ENCODE measurements at regions not wholly inside any gene's neighbourhood (a gene's known extent, or its start where the extent isn't known, plus 50 kb on each side); places are given as distances from the start of the nearest gene placed in this dataset.
"Not testable (repeated sequence)": the region's sequence is repeated elsewhere in the genome, so short reads cannot be mapped to it uniquely, and the experiment has no call there.

DNA sequence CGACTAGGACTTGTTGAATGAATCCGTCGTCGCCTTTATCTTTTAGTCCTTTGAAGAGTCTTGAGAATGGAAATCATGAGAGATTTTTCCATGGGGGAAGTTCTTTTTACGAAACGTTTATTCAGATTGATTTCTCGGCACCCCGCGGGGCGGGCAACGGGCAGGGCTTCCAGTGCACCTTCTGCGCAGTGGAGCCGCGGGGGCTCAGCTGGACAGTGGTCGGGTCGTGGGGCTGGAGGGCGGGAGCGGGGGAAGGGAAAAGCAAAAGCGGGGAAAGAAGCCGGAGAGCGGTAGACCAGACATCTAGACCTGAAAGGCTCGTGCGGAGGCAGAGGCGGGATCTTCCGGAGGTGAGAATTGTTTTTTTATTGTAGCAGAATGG, 103.0 kb downstream of the NBPF11 start:
- peak; percentile 22; the same call in 1 of the 3 replicates for ATAC-seq

DNA sequence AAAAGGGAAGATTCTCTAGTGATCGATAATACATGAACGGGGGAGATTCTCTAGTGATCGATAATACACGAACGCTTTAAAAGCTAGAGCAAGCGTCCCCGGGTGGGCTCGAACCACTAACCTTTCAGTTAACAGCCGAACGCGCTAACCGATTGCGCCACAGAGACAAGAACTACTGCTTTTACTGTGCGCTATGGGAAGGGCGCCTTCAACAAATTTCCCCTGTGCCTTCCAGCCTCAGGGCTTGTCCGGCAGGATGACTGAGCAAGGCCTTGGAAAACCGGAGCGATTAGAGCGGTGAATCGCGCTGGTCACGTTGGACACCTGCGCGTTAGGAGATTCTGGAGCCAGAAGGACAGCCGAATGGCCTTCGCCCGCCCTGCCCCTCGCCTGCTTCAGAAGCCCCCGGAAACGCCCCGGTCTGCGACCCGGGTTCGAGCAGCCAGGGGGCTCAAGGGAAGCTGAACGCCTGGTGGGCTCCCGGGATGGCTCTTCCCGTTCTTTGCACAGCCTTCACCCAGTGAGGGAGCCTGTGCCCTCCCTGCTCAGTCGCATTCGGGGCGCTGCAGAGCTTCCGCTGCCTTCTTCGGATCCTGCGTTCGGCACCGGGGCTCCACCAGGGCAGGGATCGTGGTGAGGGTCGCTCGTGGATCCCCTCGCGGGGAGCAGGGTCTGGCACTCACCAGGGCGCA, 103.5 kb downstream of the NBPF11 start:
- peak; percentile 70 for ATAC-seq

DNA sequence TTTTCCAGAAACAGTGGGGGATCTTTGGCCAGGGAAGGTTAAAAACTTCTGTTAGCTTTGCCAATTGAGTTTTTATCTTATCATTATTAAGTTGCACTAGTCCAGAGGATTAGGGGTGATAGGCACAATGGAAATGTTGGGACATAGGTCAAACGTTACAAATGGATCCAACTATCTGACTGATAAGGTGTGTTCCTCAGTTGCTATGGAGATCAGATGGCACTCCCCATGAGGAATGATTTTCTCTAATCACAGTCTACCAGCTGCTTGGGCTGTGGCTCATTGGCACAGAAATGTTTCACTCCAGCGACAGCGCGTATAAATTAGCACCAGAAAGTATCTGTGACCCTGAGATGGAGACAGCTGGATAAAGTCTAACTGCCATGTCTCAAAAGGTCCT, 106.2 kb downstream of the NBPF11 start:
- ATAC-seq, result not testable (repeated sequence)

DNA sequence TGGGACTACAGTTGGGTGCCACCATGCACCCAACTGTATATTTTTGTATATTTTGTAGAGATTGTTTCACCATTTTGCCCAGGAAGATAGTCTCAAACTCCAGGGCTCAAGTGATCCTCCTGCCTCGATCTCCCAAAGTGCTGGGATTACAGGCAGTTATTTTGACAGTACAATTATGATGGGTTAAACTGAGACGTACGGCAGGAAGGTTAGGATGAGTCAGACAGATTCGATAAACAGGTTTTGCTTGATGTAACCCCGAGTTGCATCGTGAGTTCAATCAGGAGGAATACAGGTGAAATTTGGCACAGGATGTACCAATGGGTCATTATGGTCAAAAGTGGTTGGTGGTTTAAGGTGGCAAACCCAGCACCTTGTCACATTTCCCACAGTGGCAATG, 107.6 kb downstream of the NBPF11 start:
- ATAC-seq, result not testable (repeated sequence)

Data from SK-N-SH treated with all-trans-retinoic acid at 6 μM for 48 hours (cell line).